NCI-H748 (cell line): ENCODE measurements at regions not wholly inside any gene's neighbourhood (a gene's known extent, or its start where the extent isn't known, plus 50 kb on each side); places are given as distances from the start of the nearest gene placed in this dataset.
"Not testable (repeated sequence)": the region's sequence is repeated elsewhere in the genome, so short reads cannot be mapped to it uniquely, and the experiment has no call there.

Experiments
- DNase-seq: peaks from one replicate; lab custom pipeline; 2025; ENCODE audit not compliant: unreplicated experiment; lab: John Stamatoyannopoulos, UW

DNA sequence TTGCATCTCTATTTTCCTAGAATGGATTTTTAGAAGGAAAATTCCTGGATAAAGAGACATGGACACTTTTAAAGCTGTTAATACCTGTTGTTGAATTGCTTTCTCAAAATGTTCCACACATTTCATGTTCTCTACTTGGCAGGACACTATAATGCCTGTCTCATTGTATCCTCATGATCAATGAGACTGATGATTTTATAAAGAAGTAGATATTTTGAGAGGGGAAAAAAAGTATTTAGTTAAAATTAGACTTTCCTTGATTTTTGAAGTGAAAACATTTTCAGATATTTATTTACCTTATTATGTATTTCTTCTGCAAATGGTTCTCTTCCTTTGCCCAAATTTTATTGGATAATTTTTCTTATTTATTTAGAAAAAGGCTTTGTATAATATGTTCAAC is 242.5 kb downstream of the MYCN start:
- DNase-seq = no peak

- DNase-seq = not testable (repeated sequence)
Observed at GRCh38 chr2:16182311-16182815, 242.0 kb downstream of the MYCN start.

DNA sequence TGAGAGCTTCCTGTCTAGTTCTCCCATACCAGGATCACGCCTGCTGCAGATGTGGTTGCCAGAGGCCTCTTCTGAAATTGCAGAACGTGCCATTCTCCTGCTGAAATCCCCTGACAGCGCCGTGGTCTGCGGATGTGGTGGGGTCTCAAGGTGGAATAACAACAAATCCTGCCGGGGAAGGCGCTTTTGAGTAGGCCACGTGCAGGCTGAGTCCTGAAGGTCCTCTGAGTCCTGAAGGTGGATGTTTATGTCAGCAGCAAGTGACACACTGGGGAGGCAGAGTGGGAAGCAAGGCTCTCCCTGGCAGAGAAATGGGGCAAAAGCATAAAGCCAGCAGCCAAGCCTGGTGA is 241.4 kb downstream of the MYCN start:
- DNase-seq = no peak

- no peak for DNase-seq
Observed at GRCh38 chr2:16181062-16181740, 240.9 kb downstream of the MYCN start.

DNA sequence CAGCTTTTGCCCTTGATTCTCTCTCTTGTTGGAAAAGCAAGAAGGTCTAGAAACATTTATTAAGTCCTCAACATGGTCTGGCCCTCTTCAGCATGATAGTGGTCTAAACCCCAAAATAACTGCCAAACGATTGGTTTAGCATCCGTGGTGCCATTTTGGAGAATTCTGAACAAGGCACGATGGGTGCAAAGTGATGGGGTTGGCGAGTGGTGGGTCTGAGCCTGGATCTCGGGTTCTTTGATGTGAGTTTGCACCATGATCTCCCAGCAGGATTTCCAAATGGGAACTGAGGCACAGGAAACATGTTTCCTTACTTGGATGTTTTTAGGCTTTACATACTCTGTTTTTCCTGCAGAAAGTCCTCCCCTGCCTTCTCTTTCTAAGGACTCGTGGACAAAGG is 240.3 kb downstream of the MYCN start:
- DNase-seq = no peak

- DNase-seq = no peak
Observed at GRCh38 chr2:16179701-16180416, 239.5 kb downstream of the MYCN start.

GRCh38 chr2:16178551-16179130 is 238.3 kb downstream of the MYCN start:
- no peak for DNase-seq

- no peak for DNase-seq
Observed at GRCh38 chr2:16177671-16178180, 237.4 kb downstream of the MYCN start.

- DNase-seq = no peak
Observed at GRCh38 chr2:16176971-16177480, 236.7 kb downstream of the MYCN start.

- DNase-seq = no peak
Observed at GRCh38 chr2:16175247-16175825, 235.0 kb downstream of the MYCN start.

- DNase-seq = no peak
Observed at GRCh38 chr2:16174693-16175045, 234.3 kb downstream of the MYCN start.

DNA sequence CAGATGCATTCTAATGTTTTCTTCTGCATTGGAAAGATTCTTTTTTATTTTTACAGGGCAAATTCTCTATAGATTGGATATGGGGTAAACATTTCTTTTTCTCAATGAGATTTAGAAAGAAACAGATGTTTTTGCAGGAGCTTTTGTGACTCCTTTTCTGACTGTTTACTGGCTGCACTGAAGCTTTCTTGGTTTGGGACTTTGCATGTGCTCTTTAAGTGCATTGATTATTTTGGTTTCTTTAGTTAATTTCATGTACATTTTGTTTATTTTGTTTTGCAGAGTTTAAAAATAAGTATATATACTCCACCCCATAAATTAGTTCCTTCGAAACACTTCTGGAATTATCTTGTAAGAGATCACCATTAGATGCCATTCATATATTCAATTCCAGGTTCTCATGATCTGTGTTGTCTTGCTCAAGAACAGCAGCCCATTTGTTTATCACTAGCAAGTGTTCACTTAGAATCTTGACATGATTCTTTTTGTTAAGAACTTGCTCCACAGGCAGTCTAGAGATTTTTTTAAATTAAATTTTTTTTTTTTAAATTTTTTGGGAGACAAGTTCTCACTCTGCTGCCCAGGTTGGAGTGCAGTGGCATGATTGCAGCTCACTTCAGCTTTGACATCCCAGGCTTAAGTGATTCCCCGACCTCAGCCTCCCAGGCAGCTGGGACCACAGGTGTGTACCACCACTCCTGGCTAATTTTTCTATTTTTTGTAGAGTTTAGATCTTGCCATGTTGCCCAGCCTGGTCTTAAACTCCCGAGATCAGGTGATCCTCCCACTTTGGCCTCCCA is 233.7 kb downstream of the MYCN start:
- no peak for DNase-seq

DNA sequence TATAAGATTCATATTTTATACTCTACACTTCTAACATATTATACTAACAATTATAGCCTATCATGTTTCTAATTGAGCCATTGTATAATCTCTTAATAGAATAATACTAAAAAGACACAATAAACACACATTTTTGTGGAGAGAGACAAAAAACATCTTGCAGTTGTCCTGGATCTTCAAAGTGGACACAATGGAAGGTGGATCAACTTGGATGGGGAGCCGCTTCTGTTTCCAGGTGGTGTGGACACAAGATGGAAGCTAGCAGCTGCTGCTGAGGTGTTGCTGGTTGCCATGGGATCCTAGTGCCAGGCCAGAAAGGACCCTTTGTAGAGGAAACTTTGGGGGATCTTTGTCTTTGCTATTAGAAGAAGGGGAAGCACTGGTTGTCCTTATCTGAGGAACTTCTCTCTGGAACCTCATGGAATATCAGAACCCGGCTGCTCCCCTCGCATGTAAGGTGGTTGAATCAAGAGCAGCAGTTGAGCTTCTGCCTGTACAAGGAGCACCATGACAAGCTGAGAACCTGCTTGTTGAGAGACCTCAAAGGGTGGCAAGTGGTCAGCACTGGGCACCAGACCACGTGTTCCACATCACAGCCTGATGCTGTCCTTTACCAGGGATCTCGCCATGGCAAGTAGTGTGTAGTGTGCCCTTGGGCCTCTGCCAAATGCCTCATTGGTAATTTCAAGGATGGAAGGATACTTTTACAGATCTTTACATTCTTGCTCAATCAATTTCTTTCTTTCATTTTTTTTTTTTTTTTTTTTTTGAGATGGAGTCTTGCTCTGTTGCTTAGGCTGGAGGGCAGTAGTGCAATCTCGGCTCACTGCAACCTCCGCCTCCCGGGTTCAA is 232.2 kb downstream of the MYCN start:
- DNase-seq = no peak

DNA sequence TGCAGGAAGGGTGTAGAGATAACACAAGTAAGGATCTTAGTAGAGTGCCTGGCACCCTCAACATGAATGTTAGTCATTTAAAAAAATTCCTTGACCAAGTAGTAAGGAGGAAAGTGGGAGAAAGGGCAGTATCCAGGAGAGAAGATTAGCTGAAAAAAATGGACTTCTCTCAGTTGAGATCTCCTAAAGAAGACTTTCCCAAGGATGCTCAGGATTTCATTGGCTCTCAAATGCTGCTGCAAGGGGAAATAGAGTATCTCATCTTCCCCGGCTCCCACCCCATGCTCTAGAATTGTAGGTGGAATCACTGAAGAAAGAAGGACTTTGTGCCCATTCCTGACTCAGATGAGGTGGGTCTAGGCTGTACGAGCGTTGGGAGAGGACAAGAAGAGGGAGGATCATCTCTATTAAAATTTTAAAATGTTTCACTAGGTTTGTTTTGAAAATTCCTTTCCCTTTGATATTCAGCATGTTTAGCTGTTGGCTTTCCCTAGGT is 231.1 kb downstream of the MYCN start:
- DNase-seq = no peak

GRCh38 chr2:16170675-16171424 is 230.5 kb downstream of the MYCN start:
- no peak for DNase-seq

DNA sequence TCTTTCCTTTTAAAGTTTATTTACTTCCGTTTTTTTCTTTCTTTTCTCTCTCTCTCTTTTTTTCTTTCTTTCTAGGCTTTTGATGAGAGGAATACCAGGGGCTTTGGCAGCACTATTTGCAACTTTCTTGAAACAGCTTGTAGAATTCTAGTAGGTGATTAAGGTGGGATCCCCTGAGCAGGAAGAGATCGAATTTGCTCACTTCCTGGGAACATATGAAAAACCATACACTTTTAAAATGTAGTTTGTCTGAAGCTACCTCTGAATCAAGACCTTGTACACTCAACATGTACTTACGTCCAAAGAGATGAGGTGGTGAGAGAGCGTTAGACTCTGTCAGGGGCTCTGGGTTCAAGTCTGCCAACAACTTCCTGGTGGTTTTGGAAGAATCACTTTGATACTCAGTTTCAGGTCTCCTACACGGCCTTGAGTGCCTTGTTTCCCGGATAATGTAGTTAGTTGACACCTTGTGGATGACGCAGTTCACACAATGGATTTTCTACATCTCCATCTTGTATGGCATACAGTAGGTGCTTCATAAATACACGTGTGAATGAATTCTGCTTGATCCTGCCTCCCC is 229.1 kb downstream of the MYCN start:
- DNase-seq = no peak

DNA sequence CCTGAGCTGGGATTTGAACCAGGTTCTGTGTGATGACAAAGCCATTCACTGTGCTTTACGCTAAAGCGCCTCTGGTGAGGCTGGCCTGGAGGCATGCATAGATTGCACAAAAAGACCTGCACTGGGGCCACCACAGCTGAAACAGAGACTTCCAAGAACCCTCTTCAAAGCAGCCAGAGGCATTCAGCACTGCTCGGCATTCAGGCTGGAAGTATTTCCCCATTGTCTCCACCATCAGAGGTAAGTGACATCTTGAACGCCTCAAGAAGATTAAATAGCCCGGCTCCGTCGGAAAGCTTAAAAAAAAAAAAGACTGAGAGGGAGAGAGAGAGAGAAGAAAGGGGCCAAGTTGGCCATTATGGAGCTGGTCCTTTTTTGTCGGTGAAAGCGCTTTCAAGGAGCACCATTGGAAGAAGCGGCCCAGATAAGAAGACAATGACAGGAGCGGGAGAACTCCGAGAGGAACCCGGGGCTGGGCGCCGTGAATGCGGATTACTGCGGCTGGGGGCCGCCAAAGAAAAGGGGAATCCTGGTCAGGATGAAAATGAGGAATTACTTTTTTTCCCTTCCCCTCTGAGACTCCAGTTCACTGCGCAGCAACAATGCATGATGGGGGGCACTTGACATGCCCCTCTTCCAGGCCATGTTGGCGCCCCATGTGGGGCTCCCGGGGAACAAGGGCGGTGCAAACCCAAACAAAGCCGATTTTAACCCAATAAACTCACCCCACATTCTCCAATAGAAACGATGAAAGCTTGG is 228.3 kb downstream of the MYCN start:
- no peak for DNase-seq

GRCh38 chr2:16167870-16168426 is 227.6 kb downstream of the MYCN start:
- DNase-seq = no peak
